Esophagus squamous epithelium (tissue), 5 donors: ENCODE measurements at regions not wholly inside any gene's neighbourhood (a gene's known extent, or its start where the extent isn't known, plus 50 kb on each side); places are given as distances from the start of the nearest gene placed in this dataset.

Experiments
- DNase-seq: peaks from one replicate; lab custom pipeline; 2025; lab: John Stamatoyannopoulos, UW
- H3K27ac ChIP-seq, 4 donors: fragments of 200-600 bp; sonication (generic); one replicate each; pipeline ENCODE4 v1.5.1; 2016 to 2019; ENCODE audit warnings: mild to moderate bottlenecking in 1 of 4
- H3K27me3 ChIP-seq, 4 donors: fragments of 200-600 bp; sonication (generic); 1 replicate in 3 of 4; 2 replicates in 1 of 4; pipeline versions ENCODE4 v1.5.1 to v1.6.0; 2017 to 2021; ENCODE audit warnings: antibody characterized with exemption in 1 of 4
- H3K36me3 ChIP-seq, 3 donors: fragments of 200-600 bp; sonication (generic); one replicate each; pipeline ENCODE4 v1.5.1; 2016 to 2019
- H3K4me1 ChIP-seq, 3 donors: fragments of 200-600 bp; sonication (generic); one replicate each; pipeline ENCODE4 v1.5.1; 2017 to 2019
- H3K4me3 ChIP-seq, 4 donors: fragments of 200-600 bp; sonication (generic); 1 replicate in 3 of 4; 2 replicates in 1 of 4; pipeline ENCODE4 v1.5.1; 2016 to 2019; ENCODE audit warnings: mild to moderate bottlenecking in 2 of 4, moderate library complexity in 1 of 4
- H3K9me3 ChIP-seq, 3 donors: fragments of 200-600 bp; sonication (generic); one replicate each; pipeline ENCODE4 v1.5.1; 2016 to 2019
- POLR2A ChIP-seq, 4 donors: fragments of 450-650 bp; IDR thresholded peaks; one replicate each; pipeline ENCODE4 v1.6.1; 2017; ENCODE audit warnings: antibody characterized with exemption in 4 of 4, mild to moderate bottlenecking in 4 of 4, moderate library complexity in 3 of 4
- WGBS, 2 donors: methylation state at CpG; one replicate each; pipeline ENCODE4 v1.1.5; 2018; 5-methylcytosine and 5-hydroxymethylcytosine counted together
- intact Hi-C: fragments of 100-400 bp; cut with DNase I; formaldehyde crosslinking; loops from one replicate; pipeline ENCODE4 v1.15.0; 2022
- TF ChIP-seq, protein P1 (sequence below), 6 experiments: fragments of 450-650 bp in 4 of 6; fragments of 200-600 bp in 2 of 6; sonication (generic) in 2 of 6; IDR thresholded peaks; one replicate each; pipeline ENCODE4 v1.5.1; 2016 to 2019; ENCODE audit warnings: antibody characterized with exemption in 6 of 6, mild to moderate bottlenecking in 4 of 6, moderate library complexity in 4 of 6
- donor health status: DM: yes; HTN: yes; CAD: no.

GRCh38 chr12:92028441-92028709 lies 117.3 kb downstream of the BTG1 start:
- no peak for DNase-seq
- peaks cover 3 to 48% (median 18%) of the 10 kb centered on the region in 3 donors for H3K4me1 ChIP-seq
- WGBS, 2 donors, result 32 to 33% methylated on average over 1 of the region's 1 CpG

GRCh38 chr12:92027701-92028440 lies 117.8 kb downstream of the BTG1 start:
- Histone ChIP-seq H3K27me3 (no peaks in the 10 kb centered on the region), H3K4me1 (peaks cover 3 to 44% (median 18%) of the 10 kb centered on the region in 3 donors), H3K27ac (peak overlapping the region in 3 of 4 donors; percentile 70 to 77 (median 72)), H3K36me3 (no peaks in the 10 kb centered on the region), H3K4me3 (no peak overlapping the region), H3K9me3 (no peaks in the 10 kb centered on the region)
- no peak for DNase-seq
- TF ChIP-seq, protein P1, sequence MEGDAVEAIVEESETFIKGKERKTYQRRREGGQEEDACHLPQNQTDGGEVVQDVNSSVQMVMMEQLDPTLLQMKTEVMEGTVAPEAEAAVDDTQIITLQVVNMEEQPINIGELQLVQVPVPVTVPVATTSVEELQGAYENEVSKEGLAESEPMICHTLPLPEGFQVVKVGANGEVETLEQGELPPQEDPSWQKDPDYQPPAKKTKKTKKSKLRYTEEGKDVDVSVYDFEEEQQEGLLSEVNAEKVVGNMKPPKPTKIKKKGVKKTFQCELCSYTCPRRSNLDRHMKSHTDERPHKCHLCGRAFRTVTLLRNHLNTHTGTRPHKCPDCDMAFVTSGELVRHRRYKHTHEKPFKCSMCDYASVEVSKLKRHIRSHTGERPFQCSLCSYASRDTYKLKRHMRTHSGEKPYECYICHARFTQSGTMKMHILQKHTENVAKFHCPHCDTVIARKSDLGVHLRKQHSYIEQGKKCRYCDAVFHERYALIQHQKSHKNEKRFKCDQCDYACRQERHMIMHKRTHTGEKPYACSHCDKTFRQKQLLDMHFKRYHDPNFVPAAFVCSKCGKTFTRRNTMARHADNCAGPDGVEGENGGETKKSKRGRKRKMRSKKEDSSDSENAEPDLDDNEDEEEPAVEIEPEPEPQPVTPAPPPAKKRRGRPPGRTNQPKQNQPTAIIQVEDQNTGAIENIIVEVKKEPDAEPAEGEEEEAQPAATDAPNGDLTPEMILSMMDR (IDR thresholded peaks at IDR 0.05), result no peak
- TF ChIP-seq POLR2A (IDR thresholded peaks at IDR 0.05), result no peak
- intact Hi-C loops, result no loop called here
- 54 to 64% methylated on average over 4 of the region's 4 CpGs for WGBS, 2 donors

More at GRCh38 chr12:92028441-92028709, 117.3 kb downstream of the BTG1 start:
- Histone ChIP-seq H3K4me3 (no peak overlapping the region), H3K36me3 (no peaks in the 10 kb centered on the region), H3K9me3 (no peaks in the 10 kb centered on the region), H3K27ac (peak overlapping the region in 3 of 4 donors; percentile 70 to 77 (median 72)), H3K27me3 (no peaks in the 10 kb centered on the region)
- TF ChIP-seq, protein P1 (IDR thresholded peaks at IDR 0.05), result no peak
- no peak for TF ChIP-seq POLR2A (IDR thresholded peaks at IDR 0.05)
- intact Hi-C loops, result no loop called here

- Histone ChIP-seq H3K36me3 (no peaks in the 10 kb centered on the region), H3K27ac (peak overlapping the region in 2 of 4 donors; percentile 70 to 72), H3K4me1 (peaks cover 3 to 38% (median 18%) of the 10 kb centered on the region in 3 donors), H3K4me3 (no peak overlapping the region), H3K27me3 (no peaks in the 10 kb centered on the region), H3K9me3 (no peaks in the 10 kb centered on the region)
- intact Hi-C loops, result no loop called here
- no peak for TF ChIP-seq POLR2A (IDR thresholded peaks at IDR 0.05)
- TF ChIP-seq, protein P1 (IDR thresholded peaks at IDR 0.05), result no peak
- DNase-seq, result no peak
- WGBS, 2 donors, result 63 to 69% methylated on average over 2 of the region's 2 CpGs
These were observed 118.4 kb downstream of the BTG1 start for GRCh38 chr12:92027243-92027642.

GRCh38 chr12:92025462-92026207 lies 120.0 kb downstream of the BTG1 start:
- DNase-seq, result no peak
- 77 to 90% methylated on average over 4 of the region's 4 CpGs for WGBS, 2 donors
- Histone ChIP-seq H3K9me3 (no peaks in the 10 kb centered on the region), H3K27me3 (no peaks in the 10 kb centered on the region), H3K27ac (no peak overlapping the region), H3K4me3 (no peak overlapping the region), H3K36me3 (no peaks in the 10 kb centered on the region), H3K4me1 (peaks cover 3 to 23% (median 18%) of the 10 kb centered on the region in 3 donors)
- TF ChIP-seq POLR2A (IDR thresholded peaks at IDR 0.05), result no peak
- TF ChIP-seq, protein P1 (IDR thresholded peaks at IDR 0.05), result no peak
- intact Hi-C loops, result no loop called here

GRCh38 chr12:92022093-92022492 lies 123.6 kb downstream of the BTG1 start:
- Histone ChIP-seq H3K4me1 (no peaks in the 10 kb centered on the region), H3K27ac (no peak overlapping the region), H3K9me3 (no peaks in the 10 kb centered on the region), H3K4me3 (no peak overlapping the region), H3K36me3 (no peaks in the 10 kb centered on the region), H3K27me3 (no peaks in the 10 kb centered on the region)
- WGBS, 2 donors, result 92 to 96% methylated on average over 1 of the region's 1 CpG
- intact Hi-C loops, result no loop called here
- TF ChIP-seq, protein P1 (IDR thresholded peaks at IDR 0.05), result no peak
- TF ChIP-seq POLR2A (IDR thresholded peaks at IDR 0.05), result no peak
- DNase-seq, result no peak
